ENCODE measurements at regions not wholly inside any gene's neighbourhood (a gene's known extent, or its start where the extent isn't known, plus 50 kb on each side); places are given as distances from the start of the nearest gene placed in this dataset.

DNA sequence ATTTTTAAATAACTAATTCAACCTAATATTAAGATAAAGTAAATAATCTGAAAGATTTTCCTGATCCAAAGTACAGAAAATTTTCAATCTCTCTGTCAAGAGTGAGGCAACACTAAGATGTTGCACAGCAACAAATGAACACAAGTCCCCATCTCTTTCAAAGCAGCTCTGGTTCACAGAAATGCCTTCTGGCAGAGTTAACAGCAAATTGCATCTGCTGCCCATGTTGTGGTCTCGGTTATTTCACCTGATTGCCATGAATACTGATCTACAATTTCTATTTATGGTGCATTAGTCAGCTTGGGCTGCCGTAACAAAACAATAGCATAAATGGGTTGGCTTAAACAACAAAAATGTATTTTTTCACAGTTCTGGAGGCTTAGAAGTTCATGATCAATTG lies 167.3 kb downstream of the BCHE start:
- TF ChIP-seq, protein P1, sequence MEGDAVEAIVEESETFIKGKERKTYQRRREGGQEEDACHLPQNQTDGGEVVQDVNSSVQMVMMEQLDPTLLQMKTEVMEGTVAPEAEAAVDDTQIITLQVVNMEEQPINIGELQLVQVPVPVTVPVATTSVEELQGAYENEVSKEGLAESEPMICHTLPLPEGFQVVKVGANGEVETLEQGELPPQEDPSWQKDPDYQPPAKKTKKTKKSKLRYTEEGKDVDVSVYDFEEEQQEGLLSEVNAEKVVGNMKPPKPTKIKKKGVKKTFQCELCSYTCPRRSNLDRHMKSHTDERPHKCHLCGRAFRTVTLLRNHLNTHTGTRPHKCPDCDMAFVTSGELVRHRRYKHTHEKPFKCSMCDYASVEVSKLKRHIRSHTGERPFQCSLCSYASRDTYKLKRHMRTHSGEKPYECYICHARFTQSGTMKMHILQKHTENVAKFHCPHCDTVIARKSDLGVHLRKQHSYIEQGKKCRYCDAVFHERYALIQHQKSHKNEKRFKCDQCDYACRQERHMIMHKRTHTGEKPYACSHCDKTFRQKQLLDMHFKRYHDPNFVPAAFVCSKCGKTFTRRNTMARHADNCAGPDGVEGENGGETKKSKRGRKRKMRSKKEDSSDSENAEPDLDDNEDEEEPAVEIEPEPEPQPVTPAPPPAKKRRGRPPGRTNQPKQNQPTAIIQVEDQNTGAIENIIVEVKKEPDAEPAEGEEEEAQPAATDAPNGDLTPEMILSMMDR (IDR thresholded peaks at IDR 0.05), result no peak
- TF ChIP-seq POLR2A (IDR thresholded peaks at IDR 0.05), result no peak

All from tibial nerve (tissue), 3 donors.